HG02610 (cell line): ENCODE measurements at regions not wholly inside any gene's neighbourhood (a gene's known extent, or its start where the extent isn't known, plus 50 kb on each side); places are given as distances from the start of the nearest gene placed in this dataset.
"Not testable (repeated sequence)": the region's sequence is repeated elsewhere in the genome, so short reads cannot be mapped to it uniquely, and the experiment has no call there.

Experiments used
- ATAC-seq: cut with Tn5 transposase; IDR thresholded peaks from one replicate; pipeline ENCODE4 v1.9.1; 2021; ENCODE audit warnings: mild to moderate bottlenecking, moderate library complexity; ENCODE audit not compliant: unreplicated experiment

DNA sequence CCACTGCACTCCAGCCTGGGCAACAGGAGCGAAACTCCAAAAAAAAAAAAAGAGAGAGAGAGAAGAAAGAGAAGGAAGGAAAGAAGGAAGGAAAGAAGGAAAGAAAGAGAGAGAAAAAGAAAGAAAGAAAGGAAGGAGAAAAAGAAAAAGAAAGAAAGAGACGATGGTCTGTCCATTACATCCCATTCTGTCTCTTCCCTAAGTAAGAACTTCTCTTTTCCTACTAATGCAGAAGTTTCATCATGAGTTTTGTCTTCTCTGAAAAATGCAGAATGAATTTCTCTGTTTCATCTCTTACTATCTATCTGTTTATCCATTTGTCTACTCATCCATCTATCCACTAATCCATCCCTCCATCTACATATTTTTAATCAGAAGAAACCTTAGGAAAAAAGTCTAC, 94.9 kb upstream of the MED13 start:
- ATAC-seq, result no peak

GRCh38 chr17:62156949-62157348, 91.9 kb upstream of the MED13 start:
- ATAC-seq, result no peak

- no peak for ATAC-seq
These were observed 89.8 kb upstream of the MED13 start for GRCh38 chr17:62154909-62155308.

DNA sequence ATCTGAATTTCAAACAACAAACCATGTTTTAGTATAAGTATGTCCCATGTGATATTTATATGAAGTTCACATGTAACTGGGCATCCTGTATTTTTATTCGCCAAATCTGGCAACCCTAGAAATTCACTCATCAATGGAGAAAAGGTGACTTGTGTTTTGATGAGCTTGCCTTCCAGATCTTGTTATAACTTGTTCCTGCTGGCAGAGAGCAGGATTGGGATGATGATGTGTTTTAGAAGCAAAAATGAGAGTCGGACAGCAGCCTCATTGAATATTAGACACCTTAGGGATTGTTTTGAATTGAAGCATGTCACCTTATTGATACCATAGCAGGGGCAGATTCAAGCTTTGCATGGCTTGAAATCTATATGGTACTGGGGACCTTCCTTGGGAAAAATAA, 85.4 kb upstream of the MED13 start:
- ATAC-seq, result no peak

DNA sequence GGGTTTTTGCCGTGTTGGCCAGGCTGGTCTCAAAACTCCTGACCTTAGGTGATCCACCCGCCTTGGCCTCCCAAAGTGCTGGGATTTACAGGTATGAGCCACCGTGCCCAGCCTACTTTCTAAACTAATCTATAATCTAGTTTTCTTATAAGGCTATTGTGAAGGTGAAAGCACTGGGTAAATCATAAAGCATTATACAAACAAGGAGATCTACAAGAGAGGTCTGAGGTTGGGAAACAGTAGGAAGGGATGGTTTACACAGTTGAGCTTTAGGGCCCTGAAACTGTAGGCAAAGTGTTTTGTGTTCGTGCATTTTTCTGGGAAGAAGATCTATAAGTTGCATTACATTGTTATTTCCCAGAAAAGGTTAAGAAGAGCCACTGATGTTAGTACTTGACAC, 84.9 kb upstream of the MED13 start:
- ATAC-seq, result no peak

DNA sequence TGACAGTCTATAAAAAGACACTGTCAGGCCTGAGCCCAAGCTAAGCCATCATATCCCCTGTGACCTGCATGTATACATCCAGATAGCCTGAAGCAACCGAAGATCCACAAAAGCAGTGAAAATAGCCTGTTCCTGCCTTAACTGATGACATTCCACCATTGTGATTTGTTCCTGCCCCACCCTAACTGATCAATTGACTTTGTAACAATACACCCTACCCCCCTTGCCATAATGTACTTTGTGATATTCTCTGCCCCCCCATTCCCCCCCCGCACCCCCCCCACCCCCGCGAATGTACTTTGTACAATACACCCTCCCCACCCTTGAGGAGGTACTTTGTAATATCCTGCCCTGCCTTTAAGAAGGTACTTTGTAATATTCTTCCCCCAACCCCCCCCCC, 82.2 kb upstream of the MED13 start:
- ATAC-seq, result no peak

- no peak for ATAC-seq
These were observed 75.8 kb upstream of the MED13 start for GRCh38 chr17:62140836-62141235.

- no peak for ATAC-seq
These were observed 75.3 kb upstream of the MED13 start for GRCh38 chr17:62140376-62140775.

DNA sequence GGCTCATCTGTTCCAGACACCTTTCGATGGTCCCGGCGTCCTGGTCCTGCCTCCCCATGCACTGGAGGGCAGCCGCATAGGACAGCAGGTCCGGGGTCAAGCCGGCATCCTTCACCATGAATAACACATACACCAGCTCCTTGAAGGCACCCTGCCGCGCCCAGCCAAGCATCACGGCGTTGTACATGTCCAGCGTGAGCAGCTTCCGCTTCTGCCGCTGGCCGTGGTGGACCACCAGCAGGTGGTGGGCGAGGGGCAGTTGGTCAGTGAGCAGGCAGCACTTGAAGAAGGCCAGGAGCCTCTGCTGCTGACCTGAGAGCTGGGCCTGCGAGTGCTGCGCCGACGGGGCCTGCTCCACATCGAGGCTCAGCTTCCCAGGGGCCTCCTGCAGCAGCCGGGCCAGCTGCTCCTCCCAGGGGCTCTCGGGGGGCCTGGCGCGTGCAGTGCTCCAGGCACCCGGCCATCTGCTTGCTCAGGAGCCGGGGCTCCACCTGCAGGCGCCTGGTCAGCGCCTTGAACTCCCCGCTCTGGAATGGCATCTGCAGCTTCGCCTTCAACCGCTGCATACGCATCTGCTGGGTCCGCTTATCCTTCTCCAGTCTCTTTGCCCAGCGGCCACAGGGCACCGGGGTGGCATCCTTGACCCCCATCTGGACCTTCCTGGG, 74.7 kb upstream of the MED13 start:
- ATAC-seq, result not testable (repeated sequence)

DNA sequence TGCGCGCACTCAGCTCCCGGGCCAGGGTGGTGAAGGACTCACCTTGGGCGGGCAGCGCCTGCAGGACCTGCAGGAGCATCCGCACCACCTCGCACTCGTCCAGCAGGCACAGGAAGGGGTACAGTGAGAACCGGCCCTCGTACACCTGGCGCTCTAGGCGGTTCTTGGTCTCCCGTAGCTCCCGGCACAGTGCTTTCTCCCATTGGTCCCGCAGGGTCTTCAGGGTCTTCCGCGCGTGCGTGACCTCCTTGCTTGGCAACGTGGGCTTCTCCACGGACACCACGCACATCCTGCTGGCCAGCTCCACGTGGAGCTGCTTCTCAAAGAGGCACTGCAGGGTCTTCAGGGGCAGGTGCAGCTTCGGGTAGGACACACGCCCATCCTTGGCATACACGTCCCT, 74.1 kb upstream of the MED13 start:
- no peak for ATAC-seq

- not testable (repeated sequence) for ATAC-seq
These were observed 73.6 kb upstream of the MED13 start for GRCh38 chr17:62138676-62139121.

GRCh38 chr17:62137734-62138624, 72.9 kb upstream of the MED13 start:
- ATAC-seq, result not testable (repeated sequence)

GRCh38 chr17:62137013-62137733, 72.1 kb upstream of the MED13 start:
- ATAC-seq, result not testable (repeated sequence)

DNA sequence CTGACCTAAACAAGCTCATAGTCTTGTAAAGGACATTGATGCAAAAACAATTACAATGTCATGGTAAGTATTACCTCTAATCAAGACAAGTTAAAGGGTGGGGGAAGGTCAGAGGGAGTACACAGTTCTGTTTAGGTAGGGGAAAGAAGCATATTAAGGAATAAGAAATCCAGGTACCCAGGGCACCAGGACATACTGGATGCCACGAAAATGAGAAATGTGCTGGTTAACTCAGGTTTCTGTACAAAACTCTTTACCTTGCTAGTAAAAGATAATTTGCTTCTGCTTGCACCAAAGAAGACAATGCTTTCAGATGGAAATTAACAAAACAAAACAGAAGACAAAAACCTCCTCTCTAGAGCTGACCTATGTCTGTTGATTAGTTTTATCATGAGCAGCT, 70.7 kb upstream of the MED13 start:
- no peak for ATAC-seq

- not testable (repeated sequence) for ATAC-seq
These were observed 70.0 kb upstream of the MED13 start for GRCh38 chr17:62135096-62135495.

DNA sequence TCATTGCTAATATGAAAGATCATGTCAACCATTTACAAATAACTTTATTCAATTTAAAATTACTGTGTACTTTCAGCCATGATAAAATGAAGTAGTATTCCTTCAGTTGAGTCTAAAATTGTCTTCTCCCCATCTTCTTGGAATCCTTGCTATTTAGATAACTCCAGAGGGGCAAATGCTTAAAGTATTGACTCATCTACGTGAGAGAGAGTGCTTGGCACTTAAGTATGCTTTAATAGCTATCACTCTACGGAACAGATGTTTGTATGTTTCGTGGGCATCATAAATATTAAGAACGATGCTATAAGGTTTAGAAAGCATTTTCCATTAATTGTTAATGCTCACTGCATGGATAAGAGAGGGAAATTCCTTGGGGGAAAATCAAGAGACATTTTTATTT, 69.3 kb upstream of the MED13 start:
- no peak for ATAC-seq

GRCh38 chr17:62131271-62131670, 66.2 kb upstream of the MED13 start:
- ATAC-seq, result not testable (repeated sequence)

GRCh38 chr17:62130739-62131138, 65.7 kb upstream of the MED13 start:
- no peak for ATAC-seq

DNA sequence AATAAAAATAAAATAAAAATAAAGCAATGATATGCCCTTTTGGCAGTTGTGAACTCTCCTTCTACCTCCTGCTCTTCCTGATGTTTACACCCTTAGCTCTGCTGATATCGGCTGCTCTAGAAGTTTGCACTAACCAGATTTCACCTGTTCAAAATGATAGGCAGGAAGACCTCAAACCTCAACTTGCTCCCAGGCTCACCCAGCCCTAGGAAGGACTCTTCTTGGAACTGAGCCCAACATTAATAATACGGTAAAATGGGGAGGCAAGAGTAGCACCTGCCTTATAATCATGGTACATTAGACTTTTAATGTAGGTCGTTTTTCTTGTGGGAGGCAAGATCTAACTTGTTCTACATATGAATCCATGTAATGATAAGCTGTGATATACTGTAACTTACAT, 61.2 kb upstream of the MED13 start:
- no peak for ATAC-seq

GRCh38 chr17:62125307-62125706, 60.2 kb upstream of the MED13 start:
- ATAC-seq, result no peak

DNA sequence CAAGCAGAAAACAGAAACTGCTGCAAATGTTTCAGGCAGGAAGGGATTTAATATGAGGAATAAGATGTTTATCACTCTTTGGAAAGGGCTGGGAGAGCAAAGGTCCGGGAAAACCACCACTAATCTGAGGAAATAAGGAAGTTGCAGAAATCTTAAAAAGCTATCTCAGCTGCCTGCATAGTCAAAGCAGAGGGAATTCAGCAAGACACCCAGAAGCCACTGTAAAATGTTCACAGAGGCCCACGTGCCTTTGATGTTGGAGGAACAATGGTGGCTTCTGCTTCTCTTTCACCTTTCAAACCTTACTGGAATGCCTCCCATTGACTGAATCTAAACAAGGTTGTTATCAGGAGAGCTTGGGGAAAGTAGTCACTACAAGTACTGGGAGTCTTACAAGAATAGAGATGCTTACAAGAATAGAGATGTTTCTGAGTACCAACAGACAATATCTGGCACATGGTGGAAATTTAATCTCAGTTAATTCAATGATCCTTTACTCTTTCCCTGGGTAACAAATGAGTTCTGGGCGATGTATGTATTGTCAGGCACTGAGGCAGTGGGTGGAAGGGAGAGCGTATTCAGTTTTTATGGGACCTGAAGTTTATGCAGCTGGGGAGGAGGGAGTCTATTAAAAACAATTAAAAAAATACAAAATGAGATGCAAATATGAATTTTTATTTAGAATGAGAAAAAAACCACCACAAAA, 56.1 kb upstream of the MED13 start:
- no peak for ATAC-seq
